PC-3 (cell line): ENCODE measurements at regions not wholly inside any gene's neighbourhood (a gene's known extent, or its start where the extent isn't known, plus 50 kb on each side); places are given as distances from the start of the nearest gene placed in this dataset.

Experiments
- ATAC-seq: fragments of 200-7000 bp; cut with Tn5 transposase; 2 replicates; pipeline ENCODE4 v1.9.1; 2020; ENCODE audit warnings: mild to moderate bottlenecking, moderate library complexity
- BruUV-seq: library from RNA; stranded (reverse); fragments of 400-500 nt; replicated peaks from 2 replicates; lab custom pipeline; 2021; lab: Mats Ljungman, UMichigan
- CTCF ChIA-PET: fragments of 300-600 bp; sonication (Branson Sonifier 250); formaldehyde crosslinking; loops from one replicate; lab custom pipeline; 2022; ENCODE audit warnings: antibody characterized with exemption; lab: Charles Lee
- POLR2A ChIA-PET: fragments of 300-600 bp; sonication (Branson Sonifier 250); formaldehyde crosslinking; loops from one replicate; lab custom pipeline; 2022; ENCODE audit warnings: antibody characterized with exemption; ENCODE audit not compliant: unreplicated experiment; lab: Charles Lee
- DNase-seq: peaks from one replicate; pipeline ENCODE4 v3.0.0-alpha.2; 2015
- H2AFZ ChIP-seq: fragments of 300-600 bp; sonication (generic); 2 replicates; pipeline ENCODE4 v1.6.0; 2016; ENCODE audit warnings: antibody characterized with exemption, low read length
- H3F3A ChIP-seq: fragments of 300-600 bp; sonication (generic); one replicate; pipeline ENCODE4 v1.6.0; 2017; ENCODE audit warnings: antibody characterized with exemption, low read length, control low read depth, mild to moderate bottlenecking; ENCODE audit not compliant: unreplicated experiment
- H3K27ac ChIP-seq: fragments of 300-600 bp; sonication (generic); 2 replicates; pipeline ENCODE4 v1.5.1; 2016; ENCODE audit warnings: mild to moderate bottlenecking, low read length
- H3K27me3 ChIP-seq: fragments of 300-600 bp; sonication (generic); 2 replicates; pipeline ENCODE4 v1.6.1; 2016; ENCODE audit warnings: low read length, mixed read lengths
- H3K36me3 ChIP-seq: fragments of 300-600 bp; sonication (generic); 2 replicates; pipeline ENCODE4 v1.6.1; 2016; ENCODE audit warnings: low read depth, mixed run types, low read length, mixed read lengths
- H3K4me1 ChIP-seq: fragments of 300-600 bp; sonication (generic); 2 replicates; pipeline ENCODE4 v1.5.1; 2016; ENCODE audit warnings: low read length; ENCODE audit not compliant: insufficient read depth
- H3K4me2 ChIP-seq: fragments of 300-600 bp; sonication (generic); 2 replicates; pipeline ENCODE4 v1.6.0; 2016; ENCODE audit warnings: low read length
- H3K4me3 ChIP-seq: fragments of 300-600 bp; sonication (generic); 2 replicates; pipeline ENCODE4 v1.5.1; 2016; ENCODE audit warnings: mild to moderate bottlenecking, low read length, mixed read lengths
- H3K79me2 ChIP-seq: fragments of 300-600 bp; sonication (generic); 2 replicates; pipeline ENCODE4 v1.6.1; 2017; ENCODE audit warnings: low read length, mixed read lengths
- H3K9ac ChIP-seq: fragments of 300-600 bp; sonication (generic); 2 replicates; pipeline ENCODE4 v1.6.0; 2016; ENCODE audit warnings: mild to moderate bottlenecking, low read length
- H3K9me2 ChIP-seq: fragments of 300-600 bp; sonication (generic); replicated peaks from 2 replicates; pipeline ENCODE4 v1.6.1; 2016; ENCODE audit warnings: mixed run types, low read length, mixed read lengths
- H3K9me3 ChIP-seq: fragments of 300-600 bp; sonication (generic); 2 replicates; pipeline ENCODE4 v1.6.1; 2016; ENCODE audit warnings: low read length, mixed read lengths
- H4K20me1 ChIP-seq: fragments of 300-600 bp; sonication (generic); 2 replicates; pipeline ENCODE4 v1.6.1; 2016; ENCODE audit warnings: low read length, mixed read lengths
- EZH2 ChIP-seq: fragments of 300-600 bp; sonication (generic); IDR thresholded peaks from one replicate; pipeline ENCODE4 v1.6.1; 2017; ENCODE audit warnings: antibody characterized with exemption, mild to moderate bottlenecking, low read length; ENCODE audit not compliant: unreplicated experiment
- EZH2phosphoT487 ChIP-seq: fragments of 300-600 bp; sonication (generic); IDR thresholded peaks from 2 replicates; pipeline ENCODE4 v1.6.1; 2018; ENCODE audit warnings: mild to moderate bottlenecking, antibody characterized with exemption, low read length, borderline replicate concordance
- intact Hi-C: fragments of 100-400 bp; cut with micrococcal nuclease; formaldehyde crosslinking; loops from 2 replicates; pipeline ENCODE4 v1.9.0; 2023
- TF ChIP-seq, protein P1 (sequence below): fragments of 300-600 bp; sonication (generic); conservative IDR thresholded peaks from 2 replicates; pipeline ENCODE4 v1.5.1; 2017; ENCODE audit warnings: antibody characterized with exemption, low read depth, mild to moderate bottlenecking, low read length

DNA sequence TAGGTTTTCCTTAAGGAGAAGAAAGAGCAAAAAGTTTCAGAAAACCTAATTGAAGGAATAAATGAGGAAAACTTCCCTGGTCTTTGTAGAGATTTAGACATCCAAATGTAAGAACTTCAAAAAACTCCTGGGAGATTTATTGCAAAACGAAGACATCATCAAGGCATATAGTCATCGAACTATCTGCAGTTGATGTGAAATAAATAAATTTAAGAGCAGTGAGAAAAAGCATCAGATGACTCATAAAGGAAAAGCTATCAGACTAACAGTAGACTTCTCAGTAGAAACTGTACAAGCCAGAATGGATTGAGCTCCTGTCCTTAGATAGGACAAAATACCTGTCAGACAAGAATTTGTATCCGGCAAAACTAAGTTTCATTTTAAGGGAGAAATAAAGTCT is 569.4 kb upstream of the ADAMTS5 start:
- DNase-seq: no peak
- BruUV-seq: no TSS peak
- Histone ChIP-seq H3K79me2 (no peaks in the 10 kb centered on the region), H3F3A (no peaks in the 10 kb centered on the region), H3K9me3 (0 out of 2 replicates have a peak, but pooled peaks cover 4% of the 10 kb centered on the region), H3K36me3 (no peaks in the 10 kb centered on the region), H3K4me2 (no peak overlapping the region), H3K27ac (no peak overlapping the region), H3K4me1 (peaks cover 3% of the 10 kb centered on the region), H3K4me3 (no peak overlapping the region), H3K9ac (no peak overlapping the region), H3K9me2 (no peaks in the 10 kb centered on the region; the same call in 1 of the 2 replicates), H3K27me3 (no peaks in the 10 kb centered on the region), H2AFZ (no peak overlapping the region), H4K20me1 (no peaks in the 10 kb centered on the region)
- ChIA-PET POLR2A (no interaction called here), CTCF (interaction anchor here (0.7 kb wide), 1 partner anchor 29 kb away, joined by 4 read pairs; no protein-coding TSS in a partner anchor)
- no peak for TF ChIP-seq EZH2phosphoT487
- TF ChIP-seq, protein P1, sequence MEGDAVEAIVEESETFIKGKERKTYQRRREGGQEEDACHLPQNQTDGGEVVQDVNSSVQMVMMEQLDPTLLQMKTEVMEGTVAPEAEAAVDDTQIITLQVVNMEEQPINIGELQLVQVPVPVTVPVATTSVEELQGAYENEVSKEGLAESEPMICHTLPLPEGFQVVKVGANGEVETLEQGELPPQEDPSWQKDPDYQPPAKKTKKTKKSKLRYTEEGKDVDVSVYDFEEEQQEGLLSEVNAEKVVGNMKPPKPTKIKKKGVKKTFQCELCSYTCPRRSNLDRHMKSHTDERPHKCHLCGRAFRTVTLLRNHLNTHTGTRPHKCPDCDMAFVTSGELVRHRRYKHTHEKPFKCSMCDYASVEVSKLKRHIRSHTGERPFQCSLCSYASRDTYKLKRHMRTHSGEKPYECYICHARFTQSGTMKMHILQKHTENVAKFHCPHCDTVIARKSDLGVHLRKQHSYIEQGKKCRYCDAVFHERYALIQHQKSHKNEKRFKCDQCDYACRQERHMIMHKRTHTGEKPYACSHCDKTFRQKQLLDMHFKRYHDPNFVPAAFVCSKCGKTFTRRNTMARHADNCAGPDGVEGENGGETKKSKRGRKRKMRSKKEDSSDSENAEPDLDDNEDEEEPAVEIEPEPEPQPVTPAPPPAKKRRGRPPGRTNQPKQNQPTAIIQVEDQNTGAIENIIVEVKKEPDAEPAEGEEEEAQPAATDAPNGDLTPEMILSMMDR: no peak
- ATAC-seq: no peak
- intact Hi-C loops: no loop called here

GRCh38 chr21:27535188-27535587 is 568.3 kb upstream of the ADAMTS5 start:
- Histone ChIP-seq H3F3A (no peaks in the 10 kb centered on the region), H3K79me2 (no peaks in the 10 kb centered on the region), H3K27me3 (no peaks in the 10 kb centered on the region), H3K9ac (no peak overlapping the region), H4K20me1 (no peaks in the 10 kb centered on the region), H3K36me3 (no peaks in the 10 kb centered on the region), H3K4me3 (no peak overlapping the region), H2AFZ (no peak overlapping the region), H3K9me3 (0 out of 2 replicates have a peak, but pooled peaks cover 4% of the 10 kb centered on the region), H3K27ac (no peak overlapping the region), H3K4me2 (no peak overlapping the region), H3K4me1 (peaks cover 3% of the 10 kb centered on the region), H3K9me2 (no peaks in the 10 kb centered on the region; the same call in 1 of the 2 replicates)
- ChIA-PET CTCF (interaction anchor here (0.5 kb wide), 1 partner anchor 672 kb away, joined by 4 read pairs; no protein-coding TSS in a partner anchor), POLR2A (no interaction called here)
- no peak for ATAC-seq
- TF ChIP-seq, protein P1: no peak
- TF ChIP-seq EZH2phosphoT487 (no peak), EZH2 (no peak)
- intact Hi-C loops: no loop called here
- no peak for DNase-seq
- no TSS peak for BruUV-seq

DNA sequence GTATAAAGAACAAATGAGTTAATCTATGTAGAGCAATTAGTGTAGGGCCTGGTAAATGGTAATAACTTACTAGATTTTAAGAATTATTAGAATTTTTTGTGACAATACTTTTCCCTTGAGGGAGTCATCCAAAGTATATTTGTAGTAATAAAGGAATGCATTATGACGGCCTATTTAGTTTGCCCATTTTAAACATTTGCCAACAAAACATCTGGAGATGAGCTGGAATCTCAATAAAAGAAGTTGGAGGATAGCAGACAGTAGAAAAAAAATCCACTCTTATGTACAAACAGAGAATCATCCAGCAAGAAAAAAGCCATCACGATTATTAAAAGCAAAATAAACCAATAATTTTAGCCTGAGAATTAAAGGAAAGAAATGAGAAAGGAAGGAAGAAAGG is 567.3 kb upstream of the ADAMTS5 start:
- H2AFZ ChIP-seq: no peak overlapping the region
- BruUV-seq: no TSS peak
- CTCF ChIA-PET: no interaction called here
- H3K9ac ChIP-seq: no peak overlapping the region
- no peaks in the 10 kb centered on the region for H3K27me3 ChIP-seq
- TF ChIP-seq EZH2 (no peak), EZH2phosphoT487 (no peak)
- TF ChIP-seq, protein P1: no peak
- no peak for ATAC-seq
- no peaks in the 10 kb centered on the region for H4K20me1 ChIP-seq
- no peaks in the 10 kb centered on the region for H3F3A ChIP-seq
- H3K79me2 ChIP-seq: no peaks in the 10 kb centered on the region
- no peak overlapping the region for H3K4me3 ChIP-seq
- intact Hi-C loops: no loop called here
- 0 out of 2 replicates have a peak, but pooled peaks cover 4% of the 10 kb centered on the region for H3K9me3 ChIP-seq
- no peaks in the 10 kb centered on the region for H3K36me3 ChIP-seq
- peak; percentile 7 for DNase-seq
- no peak overlapping the region for H3K4me2 ChIP-seq
- H3K4me1 ChIP-seq: peaks cover 3% of the 10 kb centered on the region
- POLR2A ChIA-PET: no interaction called here
- no peak overlapping the region for H3K27ac ChIP-seq
- no peaks in the 10 kb centered on the region; the same call in 1 of the 2 replicates for H3K9me2 ChIP-seq
